Upper lobe of left lung (tissue), 6 donors: ENCODE measurements at regions not wholly inside any gene's neighbourhood (a gene's known extent, or its start where the extent isn't known, plus 50 kb on each side); places are given as distances from the start of the nearest gene placed in this dataset.

Source experiments
- ATAC-seq, 2 donors: fragments of 200-7000 bp; cut with Tn5 transposase; one replicate each; pipeline ENCODE4 v1.9.1; 2022; ENCODE audit warnings: mild to moderate bottlenecking in 2 of 2, moderate library complexity in 2 of 2; ENCODE audit not compliant: low FRiP score in 2 of 2
- DNase-seq, 2 donors: peaks; one replicate each; pipeline ENCODE4 v3.0.0-alpha.2; 2019 to 2020
- H3K27ac ChIP-seq, 4 donors: fragments of 200-600 bp; sonication (generic); one replicate each; pipeline ENCODE4 v1.5.1; 2016 to 2019
- H3K27me3 ChIP-seq, 4 donors: fragments of 200-600 bp; sonication (generic); one replicate each; pipeline ENCODE4 v1.5.1; 2017 to 2019
- H3K36me3 ChIP-seq, 4 donors: fragments of 200-600 bp; sonication (generic); one replicate each; pipeline ENCODE4 v1.5.1; 2016 to 2019
- H3K4me1 ChIP-seq, 4 donors: fragments of 200-600 bp; sonication (generic); one replicate each; pipeline ENCODE4 v1.5.1; 2018 to 2019
- H3K4me3 ChIP-seq, 4 donors: fragments of 200-600 bp; sonication (generic); one replicate each; pipeline ENCODE4 v1.5.1; 2017 to 2019; ENCODE audit warnings: mild to moderate bottlenecking in 2 of 4, moderate library complexity in 1 of 4
- H3K9me3 ChIP-seq, 4 donors: fragments of 200-600 bp; sonication (generic); one replicate each; pipeline ENCODE4 v1.5.1; 2018 to 2019
- EP300 ChIP-seq, 4 donors: sonication (generic); formaldehyde crosslinking; IDR thresholded peaks; one replicate each; pipeline ENCODE4 v1.5.1; 2017; ENCODE audit warnings: antibody characterized with exemption in 4 of 4, control low read depth in 2 of 4
- POLR2A ChIP-seq, 4 donors: fragments of 450-650 bp; IDR thresholded peaks; one replicate each; pipeline ENCODE4 v1.5.1; 2016 to 2017; ENCODE audit warnings: antibody characterized with exemption in 4 of 4, mild to moderate bottlenecking in 2 of 4
- POLR2AphosphoS5 ChIP-seq, 2 donors: sonication (generic); formaldehyde crosslinking; IDR thresholded peaks; one replicate each; pipeline ENCODE4 v1.5.1; 2017; ENCODE audit warnings: antibody characterized with exemption in 2 of 2
- WGBS, 2 donors: methylation state at CpG; one replicate each; pipeline ENCODE4 v1.1.5; 2017 to 2018; 5-methylcytosine and 5-hydroxymethylcytosine counted together
- TF ChIP-seq, protein P1 (sequence below), 6 experiments: fragments of 450-650 bp in 4 of 6; fragments of 200-600 bp in 2 of 6; sonication (generic) in 2 of 6; IDR thresholded peaks; one replicate each; pipeline ENCODE4 v1.5.1; 2016 to 2019; ENCODE audit warnings: antibody characterized with exemption in 6 of 6
- donor health status: DM: no; HTN: no; CAD: no; lungs with moderate emphysema.
- donor health status: DM: no; HTN: yes; CAD: no; lungs with severe emphysema.

DNA sequence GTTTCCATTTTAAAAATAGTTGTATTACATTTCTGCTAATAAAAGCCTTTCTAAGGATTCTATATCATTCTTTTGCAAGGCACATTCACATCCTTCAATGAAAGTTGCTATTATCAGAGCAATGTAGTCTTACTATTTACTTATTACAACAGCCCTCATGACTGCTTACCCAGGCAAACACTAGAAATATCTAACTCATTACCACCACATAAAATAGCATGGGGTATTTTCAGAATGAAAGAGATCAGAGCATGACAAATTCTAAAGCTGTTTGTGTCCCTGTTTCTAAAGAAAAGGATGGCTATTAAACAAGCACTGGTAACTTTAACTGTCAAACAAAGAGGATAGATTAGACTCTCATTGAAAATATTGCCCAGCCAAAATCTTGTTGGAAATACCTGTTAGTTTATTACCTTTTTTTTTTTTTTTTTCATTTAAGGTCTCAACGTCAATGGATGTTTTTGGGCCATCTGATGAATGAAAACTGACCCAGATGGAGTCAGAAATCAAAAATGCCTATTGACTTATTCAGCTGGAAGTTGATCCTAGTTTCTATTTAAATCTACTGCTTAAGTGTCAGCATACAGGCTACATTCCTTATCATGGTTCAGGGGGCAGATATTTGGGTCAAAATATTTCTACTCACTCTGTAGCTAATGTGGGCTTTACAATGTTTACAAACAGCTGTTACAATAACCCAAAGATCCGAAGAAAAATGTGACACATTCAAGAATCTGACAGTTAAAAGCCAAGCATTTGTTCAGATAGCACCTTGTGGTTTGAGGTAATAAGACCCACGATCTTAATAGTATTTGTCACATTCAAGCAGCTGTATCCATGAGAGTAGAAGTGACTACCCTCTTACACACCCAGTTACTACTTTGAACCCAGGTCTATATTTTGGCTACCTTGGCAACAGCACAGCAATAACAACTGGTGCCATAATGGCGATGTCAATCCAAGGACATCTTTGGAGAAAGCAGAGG lies 554.8 kb upstream of the MEF2C start:
- TF ChIP-seq POLR2AphosphoS5 (IDR thresholded peaks at IDR 0.05), result no peak
- TF ChIP-seq EP300 (IDR thresholded peaks at IDR 0.05), result no peak
- TF ChIP-seq, protein P1, sequence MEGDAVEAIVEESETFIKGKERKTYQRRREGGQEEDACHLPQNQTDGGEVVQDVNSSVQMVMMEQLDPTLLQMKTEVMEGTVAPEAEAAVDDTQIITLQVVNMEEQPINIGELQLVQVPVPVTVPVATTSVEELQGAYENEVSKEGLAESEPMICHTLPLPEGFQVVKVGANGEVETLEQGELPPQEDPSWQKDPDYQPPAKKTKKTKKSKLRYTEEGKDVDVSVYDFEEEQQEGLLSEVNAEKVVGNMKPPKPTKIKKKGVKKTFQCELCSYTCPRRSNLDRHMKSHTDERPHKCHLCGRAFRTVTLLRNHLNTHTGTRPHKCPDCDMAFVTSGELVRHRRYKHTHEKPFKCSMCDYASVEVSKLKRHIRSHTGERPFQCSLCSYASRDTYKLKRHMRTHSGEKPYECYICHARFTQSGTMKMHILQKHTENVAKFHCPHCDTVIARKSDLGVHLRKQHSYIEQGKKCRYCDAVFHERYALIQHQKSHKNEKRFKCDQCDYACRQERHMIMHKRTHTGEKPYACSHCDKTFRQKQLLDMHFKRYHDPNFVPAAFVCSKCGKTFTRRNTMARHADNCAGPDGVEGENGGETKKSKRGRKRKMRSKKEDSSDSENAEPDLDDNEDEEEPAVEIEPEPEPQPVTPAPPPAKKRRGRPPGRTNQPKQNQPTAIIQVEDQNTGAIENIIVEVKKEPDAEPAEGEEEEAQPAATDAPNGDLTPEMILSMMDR (IDR thresholded peaks at IDR 0.05), result no peak
- no peak for TF ChIP-seq POLR2A (IDR thresholded peaks at IDR 0.05)
- H3K27ac ChIP-seq, result no peak overlapping the region
- no peaks in the 10 kb centered on the region for H3K36me3 ChIP-seq
- no peaks in the 10 kb centered on the region for H3K9me3 ChIP-seq
- ATAC-seq (no peak), DNase-seq (no peak)
- 57 to 59% methylated on average over 4 of the region's 4 CpGs for WGBS, 2 donors
- H3K27me3 ChIP-seq, result no peaks in the 10 kb centered on the region
- no peak overlapping the region for H3K4me3 ChIP-seq
- peaks cover 0 to 4% (median 3%) of the 10 kb centered on the region in 4 donors for H3K4me1 ChIP-seq

- Histone ChIP-seq H3K27me3 (no peaks in the 10 kb centered on the region), H3K9me3 (no peaks in the 10 kb centered on the region), H3K36me3 (no peaks in the 10 kb centered on the region), H3K4me1 (peaks cover 0 to 4% (median 3%) of the 10 kb centered on the region in 4 donors), H3K4me3 (no peak overlapping the region), H3K27ac (no peak overlapping the region)
- TF ChIP-seq EP300 (IDR thresholded peaks at IDR 0.05) (no peak), POLR2A (IDR thresholded peaks at IDR 0.05) (no peak), POLR2AphosphoS5 (IDR thresholded peaks at IDR 0.05) (no peak)
- TF ChIP-seq, protein P1 (IDR thresholded peaks at IDR 0.05), result no peak
- DNase-seq (no peak), ATAC-seq (no peak)
- WGBS, 2 donors, result 75 to 80% methylated on average over 3 of the region's 3 CpGs
Observed at GRCh38 chr5:89436464-89436863, 553.5 kb upstream of the MEF2C start.

GRCh38 chr5:89435347-89435746 lies 552.4 kb upstream of the MEF2C start:
- H3K9me3 ChIP-seq, result no peaks in the 10 kb centered on the region
- no peak overlapping the region for H3K27ac ChIP-seq
- 93 to 95% methylated on average over 4 of the region's 4 CpGs for WGBS, 2 donors
- no peak overlapping the region for H3K4me3 ChIP-seq
- TF ChIP-seq POLR2A (IDR thresholded peaks at IDR 0.05) (no peak), EP300 (IDR thresholded peaks at IDR 0.05) (no peak), POLR2AphosphoS5 (IDR thresholded peaks at IDR 0.05) (no peak)
- TF ChIP-seq, protein P1 (IDR thresholded peaks at IDR 0.05), result no peak
- peaks cover 0 to 4% (median 3%) of the 10 kb centered on the region in 4 donors for H3K4me1 ChIP-seq
- H3K27me3 ChIP-seq, result no peaks in the 10 kb centered on the region
- ATAC-seq (no peak), DNase-seq (no peak)
- no peaks in the 10 kb centered on the region for H3K36me3 ChIP-seq

- TF ChIP-seq EP300 (IDR thresholded peaks at IDR 0.05), result no peak
- TF ChIP-seq, protein P1 (IDR thresholded peaks at IDR 0.05), result no peak
- TF ChIP-seq POLR2AphosphoS5 (IDR thresholded peaks at IDR 0.05), result no peak
- TF ChIP-seq POLR2A (IDR thresholded peaks at IDR 0.05), result no peak
- no peak for DNase-seq
- no peaks in the 10 kb centered on the region for H3K4me1 ChIP-seq
- H3K36me3 ChIP-seq, result no peaks in the 10 kb centered on the region
- no peak overlapping the region for H3K4me3 ChIP-seq
- no peaks in the 10 kb centered on the region for H3K9me3 ChIP-seq
- no peak for ATAC-seq
- H3K27ac ChIP-seq, result no peak overlapping the region
- WGBS, 2 donors, result 96 to 100% methylated on average over 1 of the region's 1 CpG
- H3K27me3 ChIP-seq, result no peaks in the 10 kb centered on the region
Observed at GRCh38 chr5:89428624-89429023, 545.6 kb upstream of the MEF2C start.
